Liver (tissue), 3 donors: ENCODE measurements at regions not wholly inside any gene's neighbourhood (a gene's known extent, or its start where the extent isn't known, plus 50 kb on each side); places are given as distances from the start of the nearest gene placed in this dataset.

Experiments
- EGR1 ChIP-seq, 2 donors: IDR thresholded peaks; 2 replicates each; pipeline ENCODE4 v1.6.1; 2016 to 2018; ENCODE audit warnings: antibody characterized with exemption in 2 of 2, low read depth in 2 of 2
- MAX ChIP-seq: IDR thresholded peaks from 2 replicates; pipeline ENCODE4 v1.6.1; 2016; ENCODE audit warnings: antibody characterized with exemption
- YY1 ChIP-seq: IDR thresholded peaks from 2 replicates; pipeline ENCODE4 v1.6.1; 2016; ENCODE audit warnings: antibody characterized with exemption, mild to moderate bottlenecking
- TF ChIP-seq, protein P1 (sequence below): fragments of 150-350 bp; IDR thresholded peaks from 2 replicates; pipeline ENCODE4 v1.5.1; 2017; ENCODE audit warnings: improper control_type of control experiment, low read depth, low read length; ENCODE audit not compliant: missing input control
- donor health status: healthy.
- donor health status: healthy.

- TF ChIP-seq, protein P1, sequence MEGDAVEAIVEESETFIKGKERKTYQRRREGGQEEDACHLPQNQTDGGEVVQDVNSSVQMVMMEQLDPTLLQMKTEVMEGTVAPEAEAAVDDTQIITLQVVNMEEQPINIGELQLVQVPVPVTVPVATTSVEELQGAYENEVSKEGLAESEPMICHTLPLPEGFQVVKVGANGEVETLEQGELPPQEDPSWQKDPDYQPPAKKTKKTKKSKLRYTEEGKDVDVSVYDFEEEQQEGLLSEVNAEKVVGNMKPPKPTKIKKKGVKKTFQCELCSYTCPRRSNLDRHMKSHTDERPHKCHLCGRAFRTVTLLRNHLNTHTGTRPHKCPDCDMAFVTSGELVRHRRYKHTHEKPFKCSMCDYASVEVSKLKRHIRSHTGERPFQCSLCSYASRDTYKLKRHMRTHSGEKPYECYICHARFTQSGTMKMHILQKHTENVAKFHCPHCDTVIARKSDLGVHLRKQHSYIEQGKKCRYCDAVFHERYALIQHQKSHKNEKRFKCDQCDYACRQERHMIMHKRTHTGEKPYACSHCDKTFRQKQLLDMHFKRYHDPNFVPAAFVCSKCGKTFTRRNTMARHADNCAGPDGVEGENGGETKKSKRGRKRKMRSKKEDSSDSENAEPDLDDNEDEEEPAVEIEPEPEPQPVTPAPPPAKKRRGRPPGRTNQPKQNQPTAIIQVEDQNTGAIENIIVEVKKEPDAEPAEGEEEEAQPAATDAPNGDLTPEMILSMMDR, result no peak
- no peak for TF ChIP-seq EGR1 (IDR thresholded peaks at IDR 0.05; ENCODE audit: low read depth in 2 of 2)
- TF ChIP-seq YY1, result no peak
- TF ChIP-seq MAX, result no peak
Measured at GRCh38 chr5:89232139-89232603, 349.2 kb upstream of the MEF2C start.
